Lower leg skin (tissue), 4 donors: ENCODE measurements at regions not wholly inside any gene's neighbourhood (a gene's known extent, or its start where the extent isn't known, plus 50 kb on each side); places are given as distances from the start of the nearest gene placed in this dataset.

Experiments
- DNase-seq, 2 donors: peaks; one replicate each; pipeline ENCODE4 v3.0.0-alpha.2; 2019; ENCODE audit warnings: low spot score in 2 of 2
- H3K4me3 ChIP-seq: fragments of 200-600 bp; sonication (generic); 2 replicates; pipeline ENCODE4 v1.5.1; 2017; ENCODE audit warnings: mild to moderate bottlenecking, low read depth; ENCODE audit not compliant: poor library complexity, severe bottlenecking
- POLR2A ChIP-seq, 2 donors: fragments of 450-650 bp; IDR thresholded peaks; one replicate each; pipeline ENCODE4 v1.6.1; 2016 to 2017; ENCODE audit warnings: antibody characterized with exemption in 2 of 2, mild to moderate bottlenecking in 1 of 2, moderate library complexity in 1 of 2
- WGBS, 2 donors: methylation state at CpG; one replicate each; pipeline ENCODE4 v1.1.5; 2018; 5-methylcytosine and 5-hydroxymethylcytosine counted together
- intact Hi-C: fragments of 100-400 bp; cut with DNase I; formaldehyde crosslinking; loops from one replicate; pipeline ENCODE4 v1.15.0; 2023; ENCODE audit warnings: low total_unique reads
- TF ChIP-seq, protein P1 (sequence below), 3 donors: fragments of 450-650 bp; IDR thresholded peaks; one replicate each; pipeline ENCODE4 v1.5.1; 2016; ENCODE audit warnings: antibody characterized with exemption in 3 of 3, mild to moderate bottlenecking in 3 of 3, moderate library complexity in 2 of 3

DNA sequence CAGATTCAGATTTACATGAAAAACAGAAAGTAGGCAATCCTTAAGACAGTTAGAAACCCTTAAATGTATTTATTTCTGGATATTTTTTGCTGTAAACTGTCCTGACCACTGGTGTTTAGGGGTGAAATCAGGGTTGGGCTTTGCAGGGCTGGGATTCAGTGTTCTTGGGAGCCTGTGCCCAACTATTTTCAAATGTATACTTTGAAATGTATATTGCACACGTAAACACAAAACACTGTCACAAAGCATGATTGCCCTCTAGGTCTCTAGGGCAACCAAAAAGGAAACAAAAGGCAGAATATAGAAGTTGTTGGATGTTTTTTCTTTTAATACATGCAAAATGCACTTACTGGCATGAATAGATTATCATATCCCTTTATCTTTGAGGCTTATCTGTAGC is 1185.4 kb downstream of the DIAPH3 start:
- DNase-seq: no peak
- no peak overlapping the region for H3K4me3 ChIP-seq
- 64 to 71% methylated on average over 1 of the region's 1 CpG for WGBS, 2 donors
- intact Hi-C loops: no loop called here
- TF ChIP-seq POLR2A (IDR thresholded peaks at IDR 0.05): no peak

DNA sequence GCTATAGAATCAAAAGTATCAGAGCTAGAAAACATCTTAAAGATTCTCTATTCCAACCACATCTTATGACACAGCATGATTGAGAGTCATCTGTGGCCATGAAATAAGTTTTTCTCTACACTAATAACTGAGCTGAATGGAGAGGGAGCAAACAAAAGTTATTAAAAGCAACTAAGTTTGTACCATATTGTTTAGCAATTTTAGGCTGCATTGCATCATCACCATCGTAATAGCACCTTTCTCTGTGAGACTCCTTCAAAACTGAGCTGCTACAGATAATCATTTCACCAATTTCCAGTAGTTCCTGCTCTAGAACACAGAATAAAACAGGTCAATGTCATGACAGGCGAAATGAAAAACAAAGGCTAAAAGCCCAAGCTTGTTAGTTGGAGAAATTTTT is 1183.9 kb downstream of the DIAPH3 start:
- no peak for DNase-seq

DNA sequence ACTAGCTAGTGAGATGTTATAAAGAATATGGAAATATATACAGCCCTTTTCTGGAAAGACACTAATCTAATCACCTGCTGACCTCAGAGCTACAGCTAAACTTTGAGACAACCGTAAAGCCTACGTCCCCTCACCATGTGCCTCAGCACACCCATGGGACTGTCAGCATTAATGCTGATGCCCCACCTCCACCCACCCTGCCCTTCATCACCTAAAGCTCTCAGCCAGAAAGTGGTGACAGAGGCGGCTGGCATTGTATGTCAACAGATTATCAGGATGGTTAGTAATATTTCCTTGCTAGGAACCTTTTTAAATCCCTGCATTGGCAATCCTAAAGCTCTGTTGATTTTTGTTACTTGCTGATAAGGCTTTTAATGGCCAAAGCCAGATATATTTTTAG is 1177.9 kb downstream of the DIAPH3 start:
- H3K4me3 ChIP-seq: no peak overlapping the region
- TF ChIP-seq, protein P1, sequence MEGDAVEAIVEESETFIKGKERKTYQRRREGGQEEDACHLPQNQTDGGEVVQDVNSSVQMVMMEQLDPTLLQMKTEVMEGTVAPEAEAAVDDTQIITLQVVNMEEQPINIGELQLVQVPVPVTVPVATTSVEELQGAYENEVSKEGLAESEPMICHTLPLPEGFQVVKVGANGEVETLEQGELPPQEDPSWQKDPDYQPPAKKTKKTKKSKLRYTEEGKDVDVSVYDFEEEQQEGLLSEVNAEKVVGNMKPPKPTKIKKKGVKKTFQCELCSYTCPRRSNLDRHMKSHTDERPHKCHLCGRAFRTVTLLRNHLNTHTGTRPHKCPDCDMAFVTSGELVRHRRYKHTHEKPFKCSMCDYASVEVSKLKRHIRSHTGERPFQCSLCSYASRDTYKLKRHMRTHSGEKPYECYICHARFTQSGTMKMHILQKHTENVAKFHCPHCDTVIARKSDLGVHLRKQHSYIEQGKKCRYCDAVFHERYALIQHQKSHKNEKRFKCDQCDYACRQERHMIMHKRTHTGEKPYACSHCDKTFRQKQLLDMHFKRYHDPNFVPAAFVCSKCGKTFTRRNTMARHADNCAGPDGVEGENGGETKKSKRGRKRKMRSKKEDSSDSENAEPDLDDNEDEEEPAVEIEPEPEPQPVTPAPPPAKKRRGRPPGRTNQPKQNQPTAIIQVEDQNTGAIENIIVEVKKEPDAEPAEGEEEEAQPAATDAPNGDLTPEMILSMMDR (IDR thresholded peaks at IDR 0.05): no peak
- no peak for TF ChIP-seq POLR2A (IDR thresholded peaks at IDR 0.05)
- 81 to 86% methylated on average over 3 of the region's 3 CpGs for WGBS, 2 donors
- intact Hi-C loops: no loop called here
- no peak for DNase-seq

More for the DNA sequence above, 1183.9 kb downstream of the DIAPH3 start:
- intact Hi-C loops: no loop called here
- H3K4me3 ChIP-seq: no peak overlapping the region
- 66 to 73% methylated on average over 2 of the region's 2 CpGs for WGBS, 2 donors
- TF ChIP-seq, protein P1 (IDR thresholded peaks at IDR 0.05): no peak
- TF ChIP-seq POLR2A (IDR thresholded peaks at IDR 0.05): no peak

DNA sequence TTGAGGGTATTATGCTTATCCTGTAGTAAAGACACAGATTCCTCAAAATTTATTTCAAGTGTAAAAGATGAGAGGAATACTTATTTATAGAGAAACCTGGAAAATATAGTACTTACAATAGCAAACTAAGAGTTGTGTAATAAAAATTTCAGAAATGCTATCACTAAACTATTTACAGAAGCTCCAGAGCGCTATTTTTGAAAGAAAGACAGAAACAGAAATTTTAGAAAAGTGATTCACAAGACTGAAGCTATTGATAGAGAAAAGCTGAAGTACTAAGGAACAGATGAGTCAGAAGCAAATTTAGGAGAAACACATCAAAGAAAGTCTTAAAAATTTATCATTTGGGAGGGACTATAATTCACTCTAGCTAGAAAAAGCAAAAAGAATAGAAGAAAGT is 1174.2 kb downstream of the DIAPH3 start:
- intact Hi-C loops: no loop called here
- no peak for DNase-seq
- no peak overlapping the region for H3K4me3 ChIP-seq
- TF ChIP-seq, protein P1 (IDR thresholded peaks at IDR 0.05): no peak
- no peak for TF ChIP-seq POLR2A (IDR thresholded peaks at IDR 0.05)
- WGBS, 2 donors: 79 to 87% methylated on average over 1 of the region's 1 CpG

DNA sequence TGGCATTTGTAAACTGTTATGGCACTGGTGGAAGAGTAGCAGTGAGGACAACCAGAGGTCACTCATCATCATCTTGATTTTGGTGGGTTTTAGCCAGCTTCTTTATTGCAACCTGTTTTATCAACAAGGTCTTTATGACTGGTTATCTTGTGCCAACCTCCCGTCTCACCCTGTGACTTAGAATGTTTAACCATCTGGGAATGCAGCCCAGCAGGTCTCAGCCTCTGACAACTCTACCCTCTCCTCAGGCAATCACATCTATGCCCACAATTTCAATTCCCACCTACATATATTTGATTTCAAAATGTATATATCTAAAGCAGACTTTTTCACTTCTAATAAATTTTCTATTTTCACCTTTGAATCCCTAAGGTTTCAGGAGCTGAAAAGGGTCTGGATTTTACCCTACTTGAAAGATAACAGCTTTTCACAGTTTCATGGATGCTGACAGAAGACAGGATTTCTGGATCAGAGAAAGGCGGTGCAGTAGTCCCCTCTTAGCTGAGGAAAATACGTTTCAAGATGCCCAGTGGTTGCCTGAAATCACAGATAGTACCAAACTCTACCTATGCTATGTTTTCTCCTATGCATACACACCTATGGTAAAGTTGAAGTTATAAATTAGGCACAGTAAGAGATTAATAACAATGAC is 1171.8 kb downstream of the DIAPH3 start:
- intact Hi-C loops: no loop called here
- DNase-seq: no peak
- no peak for TF ChIP-seq POLR2A (IDR thresholded peaks at IDR 0.05)
- TF ChIP-seq, protein P1 (IDR thresholded peaks at IDR 0.05): no peak
- WGBS, 2 donors: 53 to 58% methylated on average over 3 of the region's 3 CpGs
- no peak overlapping the region for H3K4me3 ChIP-seq

DNA sequence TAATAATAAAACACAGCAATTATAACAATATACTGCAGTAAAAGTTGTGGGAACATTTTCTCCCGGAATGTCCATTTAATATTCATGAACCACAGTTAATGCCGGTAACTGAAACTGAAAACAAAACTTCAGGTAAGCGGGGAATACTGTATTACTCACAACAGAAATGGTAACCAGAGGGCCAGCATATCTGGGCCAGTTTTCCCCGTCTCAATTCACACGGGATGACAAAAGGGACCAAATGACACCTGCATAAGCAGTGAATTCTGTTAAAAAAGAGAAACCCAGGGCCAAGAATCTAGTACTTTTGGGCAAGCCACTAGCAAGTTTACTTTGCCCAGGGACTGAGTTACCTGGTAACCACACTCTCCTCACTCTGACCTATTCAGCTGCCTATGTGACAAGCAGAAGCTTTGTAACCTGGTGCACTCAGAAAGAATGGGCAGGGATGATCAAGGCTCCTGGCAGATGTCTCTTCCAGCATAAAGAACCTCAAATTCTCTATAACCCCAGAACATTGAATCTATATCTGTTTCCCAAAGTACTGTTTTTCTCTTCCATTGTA is 1171.2 kb downstream of the DIAPH3 start:
- no peak for DNase-seq
- 58 to 70% methylated on average over 5 of the region's 5 CpGs for WGBS, 2 donors
- intact Hi-C loops: no loop called here
- no peak overlapping the region for H3K4me3 ChIP-seq
- TF ChIP-seq, protein P1 (IDR thresholded peaks at IDR 0.05): no peak
- TF ChIP-seq POLR2A (IDR thresholded peaks at IDR 0.05): no peak
